GM20000 (cell line): ENCODE measurements at regions not wholly inside any gene's neighbourhood (a gene's known extent, or its start where the extent isn't known, plus 50 kb on each side); places are given as distances from the start of the nearest gene placed in this dataset.
A peak's percentile ranks its signal among the peaks of the same experiment; 100 is the strongest.

Experiments used
- DNase-seq: peaks from one replicate; pipeline ENCODE4 v3.0.0; 2012; ENCODE audit warnings: low spot score
- TF ChIP-seq, protein P1 (sequence below): IDR thresholded peaks from 2 replicates; pipeline ENCODE4 v1.5.1; 2012; ENCODE audit warnings: mild to moderate bottlenecking, control low read depth; ENCODE audit errors: extremely low read depth, missing control alignments

DNA sequence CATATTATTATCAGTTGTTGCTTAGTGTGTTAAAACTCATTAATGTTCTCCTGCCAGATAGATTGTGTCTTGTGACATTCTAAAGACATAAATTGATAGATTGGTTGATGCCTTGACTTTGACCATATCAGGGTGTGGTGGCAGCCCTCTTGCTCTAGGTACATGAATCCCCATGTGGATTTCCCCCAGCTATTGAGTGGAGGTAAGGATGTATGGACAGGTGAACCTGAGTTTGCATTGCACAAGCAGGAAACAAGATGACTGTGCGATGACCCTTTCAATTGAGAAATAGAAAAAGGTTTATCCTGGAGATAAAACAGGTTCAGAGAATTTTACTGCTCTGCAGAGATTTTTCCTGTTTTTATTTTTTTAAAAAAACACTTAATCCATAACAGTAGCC, 619.2 kb downstream of the SPRY1 start:
- DNase-seq, result no peak
- TF ChIP-seq, protein P1, sequence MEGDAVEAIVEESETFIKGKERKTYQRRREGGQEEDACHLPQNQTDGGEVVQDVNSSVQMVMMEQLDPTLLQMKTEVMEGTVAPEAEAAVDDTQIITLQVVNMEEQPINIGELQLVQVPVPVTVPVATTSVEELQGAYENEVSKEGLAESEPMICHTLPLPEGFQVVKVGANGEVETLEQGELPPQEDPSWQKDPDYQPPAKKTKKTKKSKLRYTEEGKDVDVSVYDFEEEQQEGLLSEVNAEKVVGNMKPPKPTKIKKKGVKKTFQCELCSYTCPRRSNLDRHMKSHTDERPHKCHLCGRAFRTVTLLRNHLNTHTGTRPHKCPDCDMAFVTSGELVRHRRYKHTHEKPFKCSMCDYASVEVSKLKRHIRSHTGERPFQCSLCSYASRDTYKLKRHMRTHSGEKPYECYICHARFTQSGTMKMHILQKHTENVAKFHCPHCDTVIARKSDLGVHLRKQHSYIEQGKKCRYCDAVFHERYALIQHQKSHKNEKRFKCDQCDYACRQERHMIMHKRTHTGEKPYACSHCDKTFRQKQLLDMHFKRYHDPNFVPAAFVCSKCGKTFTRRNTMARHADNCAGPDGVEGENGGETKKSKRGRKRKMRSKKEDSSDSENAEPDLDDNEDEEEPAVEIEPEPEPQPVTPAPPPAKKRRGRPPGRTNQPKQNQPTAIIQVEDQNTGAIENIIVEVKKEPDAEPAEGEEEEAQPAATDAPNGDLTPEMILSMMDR, result no peak

DNA sequence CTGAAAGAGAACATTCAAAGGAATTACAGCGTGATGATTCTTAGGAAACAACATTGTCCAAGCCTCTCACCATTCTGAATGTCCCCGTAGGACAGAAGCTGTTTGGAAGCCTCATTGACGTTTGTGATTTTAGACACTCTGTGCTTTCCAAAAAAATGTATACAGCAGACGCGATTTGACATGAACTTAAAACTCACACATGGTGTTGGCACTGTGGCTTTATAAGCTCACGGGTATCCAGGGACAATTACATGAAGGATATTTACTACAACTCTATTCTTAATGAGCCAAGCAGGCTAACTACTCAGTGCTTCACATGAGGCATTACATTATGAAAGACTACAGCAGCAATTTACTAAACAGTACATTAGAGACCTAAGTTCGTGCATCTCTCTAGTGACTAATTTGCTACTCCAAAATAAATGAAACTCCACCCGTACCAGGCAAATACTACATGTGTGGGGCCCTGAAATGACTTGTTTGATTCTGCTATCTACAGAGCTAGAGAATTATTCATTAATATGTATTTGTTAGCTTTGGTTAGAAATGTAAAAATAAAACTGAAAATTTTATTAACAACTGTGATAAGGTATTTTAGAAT, 620.7 kb downstream of the SPRY1 start:
- TF ChIP-seq, protein P1, result no peak
- DNase-seq, result no peak

DNA sequence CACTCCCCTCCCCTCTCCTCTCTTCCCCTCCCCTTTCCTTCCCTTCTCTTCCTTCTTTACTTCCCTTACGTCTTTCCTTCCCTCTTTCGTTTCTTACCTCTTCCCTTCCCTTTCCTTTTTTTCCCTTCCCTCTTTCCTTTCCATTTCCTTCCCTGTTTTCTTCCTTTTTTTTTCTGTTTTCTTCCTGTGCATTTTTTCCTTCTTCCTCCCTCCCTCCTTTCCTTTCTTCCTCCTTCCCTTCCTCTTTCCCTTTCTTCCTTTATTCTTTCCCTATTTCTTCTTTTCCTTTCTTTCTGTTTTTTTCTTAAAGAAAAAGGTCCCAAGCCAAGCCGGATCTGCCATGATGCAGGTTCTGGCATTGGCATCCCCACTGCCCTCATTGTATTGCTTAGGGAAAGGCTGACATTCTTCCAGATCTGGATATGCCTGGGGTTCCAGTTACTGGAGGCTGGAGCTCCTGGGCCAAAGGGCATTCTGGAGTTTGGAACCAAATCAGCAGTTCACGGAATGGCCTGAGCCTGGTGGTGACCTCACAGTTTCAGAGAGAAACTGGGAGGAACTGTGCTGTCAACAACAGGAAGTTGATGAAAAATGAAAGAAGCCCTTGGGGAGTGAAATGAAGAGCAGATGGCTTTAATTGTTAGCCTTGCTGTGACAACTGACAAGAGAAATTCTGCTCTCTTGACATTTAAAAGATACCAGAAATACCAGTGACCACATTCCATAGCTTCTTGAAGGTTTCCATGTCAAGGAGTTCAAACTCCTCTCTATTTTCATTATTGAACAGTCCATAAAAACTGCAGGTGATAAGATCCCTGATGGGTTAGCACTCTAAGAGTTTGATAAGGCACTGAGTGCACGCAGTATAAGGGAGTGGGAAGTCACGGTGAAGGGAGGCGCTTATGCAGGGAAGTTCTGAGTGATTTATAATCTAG, 622.1 kb downstream of the SPRY1 start:
- peak; percentile 56 for DNase-seq
- TF ChIP-seq, protein P1, result no peak

DNA sequence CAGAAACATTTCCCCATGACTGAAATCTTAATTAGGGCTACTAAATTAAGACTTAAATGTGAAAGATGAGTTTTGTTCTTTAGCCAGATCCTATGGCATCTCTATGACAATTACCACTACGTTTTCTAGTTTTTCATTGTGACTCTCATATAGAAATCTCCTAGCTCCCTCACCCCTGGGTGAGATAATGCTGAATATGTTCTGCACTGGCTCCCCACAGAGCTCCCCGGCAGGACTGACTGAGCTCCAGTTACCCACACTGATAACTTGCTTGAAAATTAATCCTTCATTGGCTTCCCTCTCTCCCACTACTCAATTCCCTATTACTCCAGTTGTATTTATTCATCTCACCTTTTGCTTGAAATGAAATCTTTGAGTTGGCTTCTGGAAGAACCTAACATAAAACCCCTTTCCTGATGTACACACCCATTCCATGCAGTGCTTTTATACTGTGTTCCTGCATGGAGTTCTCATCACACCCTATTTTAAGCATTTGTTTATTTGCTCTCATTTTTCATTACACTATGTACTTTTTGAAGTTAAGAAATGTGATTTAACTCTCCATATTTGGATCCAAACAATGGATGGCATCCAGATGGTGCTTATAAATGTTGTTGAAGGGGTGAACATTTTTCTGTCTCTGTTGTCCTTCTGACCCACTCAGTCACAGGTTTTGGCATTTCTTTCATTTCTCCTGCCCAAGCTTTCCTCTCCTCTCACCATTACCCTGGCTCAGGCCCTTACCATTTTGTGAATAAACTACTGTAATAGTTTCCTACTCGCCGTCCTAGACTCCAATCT, 623.4 kb downstream of the SPRY1 start:
- TF ChIP-seq, protein P1, result no peak
- no peak for DNase-seq

DNA sequence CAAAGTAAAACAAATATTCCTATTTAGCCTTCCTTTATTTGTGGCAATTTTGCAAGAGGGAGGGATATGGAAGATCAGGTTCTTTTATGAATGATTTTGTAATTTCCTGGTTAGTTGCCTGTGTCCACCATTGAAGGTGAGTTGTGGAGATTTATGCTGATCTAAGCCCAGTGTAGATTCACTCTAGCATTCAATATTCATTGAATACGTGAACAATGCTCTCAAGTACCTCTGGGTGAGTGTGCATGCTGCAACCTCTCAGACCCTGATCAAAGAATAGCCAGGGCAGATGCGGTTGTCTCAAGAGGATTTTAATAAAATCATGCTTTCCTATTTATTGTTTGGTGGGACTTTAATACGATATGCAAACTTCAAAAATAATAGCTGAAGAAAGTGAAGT, 628.4 kb downstream of the SPRY1 start:
- TF ChIP-seq, protein P1, result no peak
- no peak for DNase-seq

DNA sequence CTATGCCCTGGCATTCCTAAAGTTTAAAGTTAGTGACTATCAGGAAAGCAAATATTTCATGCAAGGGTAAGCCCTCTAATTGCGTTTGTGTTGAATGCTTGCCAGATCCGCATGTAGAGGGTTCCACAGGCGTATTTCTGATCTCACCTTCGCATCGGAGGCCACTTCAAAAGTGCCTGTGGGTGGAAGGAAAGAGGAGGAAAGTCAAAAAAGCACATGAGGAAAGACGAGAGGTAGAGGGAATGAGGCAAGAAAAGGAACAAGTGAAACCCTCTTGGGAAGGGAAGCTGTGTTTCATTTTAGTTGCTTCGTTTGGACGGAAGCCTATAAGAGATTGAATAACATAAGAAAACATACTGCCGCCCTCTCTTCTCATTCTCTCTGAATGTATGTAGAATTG, 628.8 kb downstream of the SPRY1 start:
- no peak for DNase-seq
- TF ChIP-seq, protein P1, result no peak
